ENCODE measurements at regions not wholly inside any gene's neighbourhood (a gene's known extent, or its start where the extent isn't known, plus 50 kb on each side); places are given as distances from the start of the nearest gene placed in this dataset.

GRCh38 chr3:17799312-17799711 lies 56.9 kb upstream of the TBC1D5 start:
- no peak for DNase-seq (ENCODE audit: low read depth)

GRCh38 chr3:17798000-17798399 lies 55.6 kb upstream of the TBC1D5 start:
- no peak for DNase-seq (ENCODE audit: low read depth)

- DNase-seq (ENCODE audit: low read depth) = no peak
These were observed 53.3 kb upstream of the TBC1D5 start for GRCh38 chr3:17795711-17796110.

- no peak for DNase-seq (ENCODE audit: low read depth)
These were observed 52.8 kb upstream of the TBC1D5 start for GRCh38 chr3:17795280-17795679.

- DNase-seq (ENCODE audit: low read depth) = no peak
These were observed 51.2 kb upstream of the TBC1D5 start for GRCh38 chr3:17793542-17794195.

Data from renal cortical epithelial cell (primary cell).